Endodermal cell (in vitro differentiated cells): ENCODE measurements at regions not wholly inside any gene's neighbourhood (a gene's known extent, or its start where the extent isn't known, plus 50 kb on each side); places are given as distances from the start of the nearest gene placed in this dataset.
A peak's percentile ranks its signal among the peaks of the same experiment; 100 is the strongest.

Source experiments
- DNase-seq: peaks from one replicate; pipeline ENCODE4 v3.0.0-alpha.2; 2017
- H3K27ac ChIP-seq: 2 replicates; pipeline ENCODE4 v1.5.1; 2013; ENCODE audit warnings: mild to moderate bottlenecking, low read depth, low read length, moderate library complexity
- H3K27me3 ChIP-seq: 2 replicates; pipeline ENCODE4 v1.6.1; 2013; ENCODE audit warnings: mild to moderate bottlenecking, low read length, moderate library complexity; ENCODE audit not compliant: insufficient read depth, control insufficient read depth, poor library complexity, severe bottlenecking
- H3K36me3 ChIP-seq: 2 replicates; pipeline ENCODE4 v1.7.0; 2013; ENCODE audit warnings: mild to moderate bottlenecking, low read length, moderate library complexity; ENCODE audit not compliant: control insufficient read depth, insufficient read depth
- H3K4me1 ChIP-seq: one replicate; pipeline ENCODE4 v1.7.0; 2013; ENCODE audit warnings: low read length; ENCODE audit not compliant: control insufficient read depth, insufficient read depth
- H3K4me3 ChIP-seq: 2 replicates; pipeline ENCODE4 v1.5.1; 2013; ENCODE audit warnings: mild to moderate bottlenecking, low read length, moderate library complexity
- H3K9ac ChIP-seq: 2 replicates; pipeline ENCODE4 v1.6.1; 2013; ENCODE audit warnings: mild to moderate bottlenecking, low read length, moderate library complexity; ENCODE audit not compliant: poor library complexity, severe bottlenecking; ENCODE audit errors: extremely low read depth
- H3K9me3 ChIP-seq: 2 replicates; pipeline ENCODE4 v1.6.1; 2013; ENCODE audit warnings: mild to moderate bottlenecking, low read length, moderate library complexity; ENCODE audit not compliant: control insufficient read depth
- H3K27ac Mint-ChIP-seq: 2 replicates; pipeline ENCODE4 v1.8.0; 2020; ENCODE audit warnings: mixed read lengths
- H3K27me3 Mint-ChIP-seq: 2 replicates; pipeline ENCODE4 v1.8.0; 2021; ENCODE audit warnings: mild to moderate bottlenecking, mixed read lengths; ENCODE audit not compliant: insufficient read depth
- H3K36me3 Mint-ChIP-seq: 2 replicates; pipeline ENCODE4 v1.8.0; 2020; ENCODE audit warnings: low read depth, mixed read lengths
- H3K4me1 Mint-ChIP-seq: 2 replicates; pipeline ENCODE4 v1.8.0; 2020; ENCODE audit warnings: mixed read lengths
- H3K4me3 Mint-ChIP-seq: 2 replicates; pipeline ENCODE4 v1.8.0; 2020; ENCODE audit warnings: mild to moderate bottlenecking, moderate library complexity, mixed read lengths
- H3K9me3 Mint-ChIP-seq: 2 replicates; pipeline ENCODE4 v1.8.0; 2020; ENCODE audit warnings: mild to moderate bottlenecking, mixed read lengths
- WGBS, 2 experiments: methylation state at CpG; one replicate each; pipeline versions ENCODE4 v1.1.5 to v1.1.7; 2013; ENCODE audit warnings: missing lambda C conversion rate in 2 of 2, mixed read lengths in 1 of 2; ENCODE audit not compliant: insufficient coverage in 1 of 2, insufficient read length in 1 of 2; 5-methylcytosine and 5-hydroxymethylcytosine counted together
- TF ChIP-seq, protein P1 (sequence below): fragments of 200-600 bp; sonication (generic); conservative IDR thresholded peaks from 2 replicates; pipeline ENCODE4 v1.5.0; 2021; ENCODE audit warnings: antibody characterized with exemption, mild to moderate bottlenecking

- Histone ChIP-seq H3K36me3 (no peaks in the 10 kb centered on the region), H3K27ac (no peak overlapping the region), H3K9ac (no peak overlapping the region), H3K9me3 (no peaks in the 10 kb centered on the region), H3K27me3 (no peaks in the 10 kb centered on the region), H3K4me3 (no peak overlapping the region), H3K4me1 (no peaks in the 10 kb centered on the region)
- H3K27me3 Mint-ChIP-seq = no peaks in the 10 kb centered on the region
- no peak overlapping the region for H3K4me3 Mint-ChIP-seq
- DNase-seq = peak; percentile 61
- no peak overlapping the region for H3K27ac Mint-ChIP-seq
- peaks cover 18% of the 10 kb centered on the region for H3K4me1 Mint-ChIP-seq
- no peaks in the 10 kb centered on the region for H3K9me3 Mint-ChIP-seq
- TF ChIP-seq, protein P1, sequence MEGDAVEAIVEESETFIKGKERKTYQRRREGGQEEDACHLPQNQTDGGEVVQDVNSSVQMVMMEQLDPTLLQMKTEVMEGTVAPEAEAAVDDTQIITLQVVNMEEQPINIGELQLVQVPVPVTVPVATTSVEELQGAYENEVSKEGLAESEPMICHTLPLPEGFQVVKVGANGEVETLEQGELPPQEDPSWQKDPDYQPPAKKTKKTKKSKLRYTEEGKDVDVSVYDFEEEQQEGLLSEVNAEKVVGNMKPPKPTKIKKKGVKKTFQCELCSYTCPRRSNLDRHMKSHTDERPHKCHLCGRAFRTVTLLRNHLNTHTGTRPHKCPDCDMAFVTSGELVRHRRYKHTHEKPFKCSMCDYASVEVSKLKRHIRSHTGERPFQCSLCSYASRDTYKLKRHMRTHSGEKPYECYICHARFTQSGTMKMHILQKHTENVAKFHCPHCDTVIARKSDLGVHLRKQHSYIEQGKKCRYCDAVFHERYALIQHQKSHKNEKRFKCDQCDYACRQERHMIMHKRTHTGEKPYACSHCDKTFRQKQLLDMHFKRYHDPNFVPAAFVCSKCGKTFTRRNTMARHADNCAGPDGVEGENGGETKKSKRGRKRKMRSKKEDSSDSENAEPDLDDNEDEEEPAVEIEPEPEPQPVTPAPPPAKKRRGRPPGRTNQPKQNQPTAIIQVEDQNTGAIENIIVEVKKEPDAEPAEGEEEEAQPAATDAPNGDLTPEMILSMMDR = no peak
- WGBS, 2 experiments = 86% methylated on average over 3 of the region's 3 CpGs; no CpG with 5 or more reads in 1 of the 2 experiments
- no peaks in the 10 kb centered on the region for H3K36me3 Mint-ChIP-seq
Measured at GRCh38 chr14:31937730-31938346, 139.3 kb upstream of the ARHGAP5 start.

GRCh38 chr14:31939934-31940333 lies 137.2 kb upstream of the ARHGAP5 start:
- Mint-ChIP-seq H3K4me3 (no peak overlapping the region), H3K4me1 (peaks cover 32% of the 10 kb centered on the region), H3K9me3 (no peaks in the 10 kb centered on the region), H3K36me3 (no peaks in the 10 kb centered on the region), H3K27ac (no peak overlapping the region), H3K27me3 (no peaks in the 10 kb centered on the region)
- Histone ChIP-seq H3K27ac (no peak overlapping the region), H3K9me3 (no peaks in the 10 kb centered on the region), H3K27me3 (no peaks in the 10 kb centered on the region), H3K4me1 (peaks cover 5% of the 10 kb centered on the region), H3K4me3 (no peak overlapping the region), H3K9ac (no peak overlapping the region), H3K36me3 (no peaks in the 10 kb centered on the region)
- DNase-seq = no peak
- TF ChIP-seq, protein P1 = no peak
- WGBS, 2 experiments = 92 to 96% methylated on average over 3 to 4 of the region's 4 CpGs

DNA sequence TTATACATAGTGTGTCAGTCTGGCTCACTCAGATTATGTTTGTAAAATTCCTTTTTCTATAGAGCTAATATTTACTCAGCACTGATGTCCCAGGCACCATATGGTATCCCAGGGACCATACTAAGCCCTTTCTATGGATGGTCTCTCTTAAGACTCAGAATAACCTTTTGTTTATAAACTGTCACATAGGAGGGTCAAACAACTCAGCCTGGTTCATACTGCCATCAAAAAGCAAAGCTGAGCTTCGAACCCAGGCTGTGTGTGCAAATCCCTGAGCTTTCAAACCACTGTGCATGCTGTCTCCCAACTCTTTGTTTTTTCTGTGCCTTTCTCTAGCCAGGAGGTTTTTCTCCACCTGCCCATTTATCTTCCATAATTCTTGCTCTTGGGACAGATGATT lies 135.6 kb upstream of the ARHGAP5 start:
- Histone ChIP-seq H3K4me3 (no peak overlapping the region), H3K27me3 (no peaks in the 10 kb centered on the region), H3K27ac (no peak overlapping the region), H3K9ac (no peak overlapping the region), H3K9me3 (no peaks in the 10 kb centered on the region), H3K36me3 (no peaks in the 10 kb centered on the region), H3K4me1 (peaks cover 5% of the 10 kb centered on the region)
- no peak overlapping the region for H3K4me3 Mint-ChIP-seq
- H3K4me1 Mint-ChIP-seq = peaks cover 23% of the 10 kb centered on the region
- H3K27me3 Mint-ChIP-seq = no peaks in the 10 kb centered on the region
- H3K36me3 Mint-ChIP-seq = no peaks in the 10 kb centered on the region
- no peak for DNase-seq
- TF ChIP-seq, protein P1 = no peak
- WGBS, 2 experiments = 89 to 90% methylated on average over 1 of the region's 1 CpG
- H3K27ac Mint-ChIP-seq = no peak overlapping the region
- no peaks in the 10 kb centered on the region for H3K9me3 Mint-ChIP-seq
